CD4-positive, alpha-beta T cell treated with Interleukin-4 for 1 hour (primary cell): ENCODE measurements at regions not wholly inside any gene's neighbourhood (a gene's known extent, or its start where the extent isn't known, plus 50 kb on each side); places are given as distances from the start of the nearest gene placed in this dataset.

ENCODE experiments used
- DNase-seq, 2 donors: peaks; one replicate each; pipeline ENCODE4 v3.0.0-alpha.2; 2020 to 2022

- DNase-seq = no peak
Measured at GRCh38 chr13:22198001-22198400, 527.1 kb downstream of the FGF9 start.

GRCh38 chr13:22198641-22199217 lies 527.9 kb downstream of the FGF9 start:
- DNase-seq = no peak

- DNase-seq = no peak
Measured at GRCh38 chr13:22200440-22200839, 529.6 kb downstream of the FGF9 start.

- no peak for DNase-seq
Measured at GRCh38 chr13:22201375-22201925, 530.6 kb downstream of the FGF9 start.

GRCh38 chr13:22210134-22210930 lies 539.5 kb downstream of the FGF9 start:
- no peak for DNase-seq

GRCh38 chr13:22211876-22212275 lies 541.0 kb downstream of the FGF9 start:
- no peak for DNase-seq

GRCh38 chr13:22212576-22212975 lies 541.7 kb downstream of the FGF9 start:
- DNase-seq = no peak

GRCh38 chr13:22214184-22214583 lies 543.3 kb downstream of the FGF9 start:
- no peak for DNase-seq

- DNase-seq = no peak
Measured at GRCh38 chr13:22218797-22219196, 547.9 kb downstream of the FGF9 start.

GRCh38 chr13:22219709-22220108 lies 548.8 kb downstream of the FGF9 start:
- DNase-seq = no peak

- no peak for DNase-seq
Measured at GRCh38 chr13:22220151-22221135, 549.6 kb downstream of the FGF9 start.

GRCh38 chr13:22223411-22223810 lies 552.5 kb downstream of the FGF9 start:
- DNase-seq = no peak

GRCh38 chr13:22226086-22226485 lies 555.2 kb downstream of the FGF9 start:
- DNase-seq = no peak

GRCh38 chr13:22227895-22228294 lies 557.0 kb downstream of the FGF9 start:
- DNase-seq = no peak

GRCh38 chr13:22229916-22230315 lies 559.0 kb downstream of the FGF9 start:
- no peak for DNase-seq

GRCh38 chr13:22232186-22232585 lies 561.3 kb downstream of the FGF9 start:
- DNase-seq = no peak

GRCh38 chr13:22235285-22235949 lies 564.5 kb downstream of the FGF9 start:
- no peak for DNase-seq

GRCh38 chr13:22235950-22236290 lies 565.0 kb downstream of the FGF9 start:
- no peak for DNase-seq

GRCh38 chr13:22238269-22238668 lies 567.4 kb downstream of the FGF9 start:
- no peak for DNase-seq

- no peak for DNase-seq
Measured at GRCh38 chr13:22240716-22241115, 569.8 kb downstream of the FGF9 start.

GRCh38 chr13:22243469-22244163 lies 572.7 kb downstream of the FGF9 start:
- DNase-seq = no peak

GRCh38 chr13:22252281-22252830 lies 581.5 kb downstream of the FGF9 start:
- DNase-seq = no peak
